ENCODE measurements at regions not wholly inside any gene's neighbourhood (a gene's known extent, or its start where the extent isn't known, plus 50 kb on each side); places are given as distances from the start of the nearest gene placed in this dataset.

DNA sequence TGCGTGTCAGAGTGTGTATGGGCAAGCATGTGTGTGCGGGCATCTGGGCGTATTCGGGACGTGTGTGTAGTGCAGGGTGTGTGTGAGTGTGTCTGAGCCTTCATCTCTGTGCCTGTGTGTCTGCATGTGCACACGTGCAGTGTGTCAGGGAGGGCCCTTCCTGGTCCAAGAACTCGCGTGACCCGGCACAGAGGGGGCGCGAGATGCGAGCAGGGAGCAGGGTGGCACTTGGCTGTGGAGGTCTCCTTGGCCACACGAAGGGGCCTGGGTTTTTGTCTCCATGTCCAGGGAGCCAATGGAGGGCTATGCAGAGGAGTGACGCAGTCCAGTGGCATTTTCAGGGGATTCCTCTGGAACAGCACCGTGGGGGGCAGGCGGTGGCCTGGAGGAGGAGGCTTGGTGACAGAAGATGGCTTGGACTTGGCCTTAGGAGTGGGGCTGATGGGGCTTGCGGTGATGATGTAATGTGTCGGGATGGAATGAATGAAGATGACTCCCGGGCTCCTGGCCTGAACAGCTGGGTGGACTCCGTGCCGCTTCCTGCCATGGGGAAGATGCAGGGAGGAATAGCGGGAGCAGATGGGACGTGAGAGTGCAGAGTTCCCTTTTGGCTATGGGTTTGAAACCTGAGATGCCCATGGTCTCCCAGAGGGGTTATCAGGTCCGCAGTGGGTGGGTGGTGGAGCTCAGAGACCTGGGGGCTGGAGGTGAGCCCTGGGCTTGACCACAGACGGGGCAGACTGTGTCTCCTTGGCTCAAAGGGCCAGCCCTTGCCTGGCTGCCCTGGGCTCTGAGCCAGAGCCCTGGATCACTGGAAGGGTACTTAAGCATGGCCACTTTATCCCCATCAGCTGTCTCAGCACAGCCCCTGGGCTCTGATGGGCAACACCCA is 208.3 kb downstream of the PHETA1 start:
- no peak for DNase-seq (ENCODE audit: extremely low spot score)
- ChIA-PET CTCF (no interaction called here), POLR2A (no interaction called here)
- no peak for TF ChIP-seq CTCF (IDR thresholded peaks at IDR 0.05; ENCODE audit: control extremely low read depth, extremely low read depth, low read depth, missing control alignments)

GRCh38 chr12:111158992-111159391 is 209.9 kb downstream of the PHETA1 start:
- TF ChIP-seq CTCF (IDR thresholded peaks at IDR 0.05; ENCODE audit: control extremely low read depth, extremely low read depth, low read depth, missing control alignments), result no peak
- DNase-seq (ENCODE audit: extremely low spot score), result no peak
- ChIA-PET CTCF (no interaction called here), POLR2A (no interaction called here)

DNA sequence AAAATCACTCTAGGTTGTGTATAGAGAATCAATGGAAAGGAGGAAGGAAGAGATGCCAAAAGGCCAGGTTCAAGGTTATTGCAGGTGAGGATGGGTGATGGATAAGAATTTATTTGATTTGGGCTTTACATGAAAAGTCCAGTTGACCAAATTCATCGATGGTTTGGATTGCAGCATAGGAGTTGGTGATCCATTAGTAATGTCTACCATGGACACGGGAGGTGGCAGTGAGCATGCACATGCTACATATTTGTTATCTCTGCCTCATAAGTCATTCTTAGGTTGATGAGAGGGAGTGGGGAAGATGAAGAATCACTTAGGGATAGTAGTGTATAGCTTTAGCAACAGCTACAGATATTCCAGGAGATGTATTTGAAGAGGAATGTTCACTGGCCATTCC is 211.4 kb downstream of the PHETA1 start:
- TF ChIP-seq CTCF (IDR thresholded peaks at IDR 0.05; ENCODE audit: control extremely low read depth, extremely low read depth, low read depth, missing control alignments), result no peak
- CTCF ChIA-PET, result no interaction called here
- DNase-seq (ENCODE audit: extremely low spot score), result no peak
- POLR2A ChIA-PET, result no interaction called here

DNA sequence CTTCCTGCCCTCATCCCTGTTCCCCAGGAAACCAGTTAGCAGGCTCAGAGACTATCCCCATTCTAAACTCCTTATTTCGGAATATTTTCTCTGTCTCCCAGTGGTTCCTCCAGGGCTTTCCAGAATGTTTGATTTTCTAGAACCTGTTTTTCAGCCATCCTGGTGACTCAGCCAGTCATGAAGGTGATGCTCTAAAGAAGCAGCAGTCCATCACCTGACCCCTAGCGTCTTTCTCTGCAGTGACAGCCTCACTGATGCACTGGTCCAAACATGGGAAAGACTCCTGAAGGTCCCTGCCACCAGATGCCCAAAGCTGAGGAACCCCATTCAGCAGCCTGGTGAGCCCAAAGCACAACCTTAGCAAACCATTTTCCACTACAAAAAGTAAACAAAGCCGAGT is 212.6 kb downstream of the PHETA1 start:
- CTCF ChIA-PET, result no interaction called here
- no peak for TF ChIP-seq CTCF (IDR thresholded peaks at IDR 0.05; ENCODE audit: control extremely low read depth, extremely low read depth, low read depth, missing control alignments)
- no peak for DNase-seq (ENCODE audit: extremely low spot score)
- POLR2A ChIA-PET, result no interaction called here

DNA sequence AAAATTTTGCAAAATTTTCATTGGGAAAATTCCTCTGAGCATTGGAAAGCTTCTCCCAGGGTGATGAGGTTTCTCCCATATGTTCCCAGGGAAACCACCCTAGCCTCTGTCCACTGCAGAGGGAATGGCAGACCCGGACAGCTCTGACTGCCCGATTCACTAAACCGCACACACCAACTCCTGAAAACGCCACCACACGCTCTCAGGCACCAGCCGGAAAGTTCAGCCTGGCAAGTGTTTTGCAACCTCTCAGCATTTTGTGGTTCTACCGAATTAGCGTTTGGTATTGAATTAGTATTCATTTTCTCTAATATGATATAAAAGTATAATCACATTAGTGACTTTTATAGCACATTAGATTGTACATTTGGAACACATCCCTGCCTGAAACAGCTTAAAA is 213.4 kb downstream of the PHETA1 start:
- POLR2A ChIA-PET, result no interaction called here
- CTCF ChIA-PET, result no interaction called here
- no peak for TF ChIP-seq CTCF (IDR thresholded peaks at IDR 0.05; ENCODE audit: control extremely low read depth, extremely low read depth, low read depth, missing control alignments)

GRCh38 chr12:111155020-111155419 is 213.9 kb downstream of the PHETA1 start:
- POLR2A ChIA-PET, result no interaction called here
- DNase-seq (ENCODE audit: extremely low spot score), result no peak
- no peak for TF ChIP-seq CTCF (IDR thresholded peaks at IDR 0.05; ENCODE audit: control extremely low read depth, extremely low read depth, low read depth, missing control alignments)
- CTCF ChIA-PET, result no interaction called here

More for the DNA sequence above, 213.4 kb downstream of the PHETA1 start:
- DNase-seq (ENCODE audit: extremely low spot score), result no peak

Data from GM10248 (cell line).